H9 (cell line): ENCODE measurements at regions not wholly inside any gene's neighbourhood (a gene's known extent, or its start where the extent isn't known, plus 50 kb on each side); places are given as distances from the start of the nearest gene placed in this dataset.

Experiments used
- DNase-seq: peaks from one replicate; pipeline ENCODE4 v3.0.0-alpha.2; 2017
- H2AFZ ChIP-seq: one replicate; pipeline ENCODE4 v1.6.1; 2013; ENCODE audit warnings: mild to moderate bottlenecking, low read length, control low read depth, moderate library complexity
- H2AK5ac ChIP-seq: 2 replicates; pipeline ENCODE4 v1.6.1; 2013; ENCODE audit warnings: low read length, control low read depth, mixed read lengths; ENCODE audit not compliant: insufficient read length
- H2BK120ac ChIP-seq: one replicate; pipeline ENCODE4 v1.6.1; 2013; ENCODE audit warnings: low read depth, mild to moderate bottlenecking, low read length, control low read depth, inconsistent platforms; ENCODE audit not compliant: poor library complexity, severe bottlenecking
- H2BK12ac ChIP-seq: 2 replicates; pipeline ENCODE4 v1.6.1; 2013; ENCODE audit warnings: low read length, control low read depth, mixed read lengths, low read depth; ENCODE audit not compliant: insufficient read length
- H2BK15ac ChIP-seq: 2 replicates; pipeline ENCODE4 v1.6.1; 2013; ENCODE audit warnings: low read depth, low read length, control low read depth
- H2BK20ac ChIP-seq: one replicate; pipeline ENCODE4 v1.6.1; 2013; ENCODE audit warnings: low read depth, mild to moderate bottlenecking, low read length, control low read depth, inconsistent platforms; ENCODE audit not compliant: poor library complexity, severe bottlenecking
- H2BK5ac ChIP-seq: 2 replicates; pipeline ENCODE4 v1.6.1; 2013; ENCODE audit warnings: low read length, control low read depth, mixed read lengths; ENCODE audit not compliant: insufficient read length
- H3K14ac ChIP-seq: 2 replicates; pipeline ENCODE4 v1.6.1; 2013; ENCODE audit warnings: low read length, control low read depth; ENCODE audit not compliant: insufficient read depth
- H3K18ac ChIP-seq: 2 replicates; pipeline ENCODE4 v1.6.1; 2013; ENCODE audit warnings: low read depth, mild to moderate bottlenecking, mixed read lengths, low read length, control low read depth; ENCODE audit not compliant: insufficient read length
- H3K23ac ChIP-seq: 2 replicates; pipeline ENCODE4 v1.6.1; 2013; ENCODE audit warnings: low read length, control low read depth, mixed read lengths, low read depth; ENCODE audit not compliant: insufficient read length
- H3K23me2 ChIP-seq: 2 replicates; pipeline ENCODE4 v1.6.1; 2013; ENCODE audit warnings: low read depth, mild to moderate bottlenecking, mixed read lengths, low read length, control low read depth; ENCODE audit not compliant: insufficient read length, poor library complexity, severe bottlenecking
- H3K27ac ChIP-seq: 2 replicates; pipeline ENCODE4 v1.5.1; 2013; ENCODE audit warnings: low read length, control low read depth, mixed read lengths, low read depth; ENCODE audit not compliant: insufficient read length
- H3K27me3 ChIP-seq: 2 replicates; pipeline ENCODE4 v1.6.1; 2013; ENCODE audit warnings: low read length, control low read depth, inconsistent platforms; ENCODE audit not compliant: insufficient read depth
- H3K4ac ChIP-seq: 2 replicates; pipeline ENCODE4 v1.6.1; 2013; ENCODE audit warnings: low read depth, mild to moderate bottlenecking, control low read depth, inconsistent platforms, low read length, moderate library complexity
- H3K4me1 ChIP-seq: 2 replicates; pipeline ENCODE4 v1.6.1; 2013; ENCODE audit warnings: low read length, control low read depth, inconsistent platforms; ENCODE audit not compliant: insufficient read depth
- H3K4me2 ChIP-seq: 2 replicates; pipeline ENCODE4 v1.6.1; 2013; ENCODE audit warnings: low read length, control low read depth, mixed read lengths; ENCODE audit not compliant: insufficient read length, insufficient read depth
- H3K56ac ChIP-seq: 2 replicates; pipeline ENCODE4 v1.6.1; 2013; ENCODE audit warnings: low read depth, mild to moderate bottlenecking, mixed read lengths, low read length, control low read depth; ENCODE audit not compliant: insufficient read length
- H3K79me1 ChIP-seq: 2 replicates; pipeline ENCODE4 v1.6.1; 2013; ENCODE audit warnings: low read depth, mild to moderate bottlenecking, moderate library complexity, low read length, control low read depth, inconsistent platforms; ENCODE audit not compliant: insufficient read depth, poor library complexity, severe bottlenecking
- H3K79me2 ChIP-seq: 2 replicates; pipeline ENCODE4 v1.6.1; 2013; ENCODE audit warnings: low read length, control low read depth, inconsistent platforms; ENCODE audit not compliant: insufficient read depth
- H3K9ac ChIP-seq: 2 replicates; pipeline ENCODE4 v1.6.1; 2013; ENCODE audit warnings: low read length, control low read depth, mixed read lengths; ENCODE audit not compliant: insufficient read length; ENCODE audit errors: extremely low read depth
- H3K9me3 ChIP-seq: one replicate; pipeline ENCODE4 v1.6.1; 2013; ENCODE audit warnings: low read depth, low read length, inconsistent platforms; ENCODE audit not compliant: control insufficient read depth
- H3T11ph ChIP-seq: one replicate; pipeline ENCODE4 v1.6.1; 2013; ENCODE audit warnings: mild to moderate bottlenecking, low read length, control low read depth, inconsistent platforms
- H4K20me1 ChIP-seq: one replicate; pipeline ENCODE4 v1.6.1; 2013; ENCODE audit not compliant: control insufficient read depth, insufficient read length, insufficient read depth
- H4K5ac ChIP-seq: 2 replicates; pipeline ENCODE4 v1.6.1; 2013; ENCODE audit warnings: low read depth, mild to moderate bottlenecking, mixed read lengths, low read length, control low read depth; ENCODE audit not compliant: insufficient read length
- H4K8ac ChIP-seq: replicated peaks from 2 replicates; pipeline ENCODE4 v1.6.1; 2013; ENCODE audit warnings: low read length, control low read depth, mixed read lengths, low read depth; ENCODE audit not compliant: insufficient read length
- H4K91ac ChIP-seq: 2 replicates; pipeline ENCODE4 v1.6.1; 2013; ENCODE audit warnings: low read depth, mild to moderate bottlenecking, moderate library complexity, mixed read lengths, low read length, control low read depth; ENCODE audit not compliant: insufficient read length
- H3K27ac Mint-ChIP-seq, 3 experiments: 2 replicates in 2 of 3; 3 replicates in 1 of 3; pipeline ENCODE4 v1.8.0; 2020 to 2021; ENCODE audit warnings: mixed read lengths in 3 of 3, mild to moderate bottlenecking in 1 of 3, moderate library complexity in 1 of 3
- H3K27me3 Mint-ChIP-seq: 2 replicates; pipeline ENCODE4 v1.8.0; 2021; ENCODE audit warnings: low read depth, mild to moderate bottlenecking, moderate library complexity, mixed read lengths
- H3K36me3 Mint-ChIP-seq, 3 experiments: 2 replicates in 2 of 3; 3 replicates in 1 of 3; pipeline ENCODE4 v1.8.0; 2020 to 2021; ENCODE audit warnings: low read depth in 3 of 3, mixed read lengths in 3 of 3; ENCODE audit not compliant: insufficient read depth in 1 of 3
- H3K4me1 Mint-ChIP-seq, 2 experiments: 2 replicates each; pipeline ENCODE4 v1.8.0; 2020; ENCODE audit warnings: mixed read lengths in 2 of 2
- H3K4me3 Mint-ChIP-seq, 2 experiments: 2 replicates in 1 of 2; 3 replicates in 1 of 2; pipeline ENCODE4 v1.8.0; 2020 to 2021; ENCODE audit warnings: mild to moderate bottlenecking in 2 of 2, mixed read lengths in 2 of 2, moderate library complexity in 1 of 2
- H3K9me3 Mint-ChIP-seq, 2 experiments: 2 replicates in 1 of 2; 3 replicates in 1 of 2; pipeline ENCODE4 v1.8.0; 2020; ENCODE audit warnings: mild to moderate bottlenecking in 2 of 2, mixed read lengths in 2 of 2, moderate library complexity in 1 of 2
- WGBS: extraction: QIAGEN DNeasy Blood & Tissue Kit; methylation state at CpG from one replicate; pipeline ENCODE4 v1.1.7; 2013; ENCODE audit warnings: missing lambda C conversion rate, low lambda C conversion rate, mixed read lengths; ENCODE audit not compliant: insufficient read length; ENCODE audit errors: extremely low coverage; 5-methylcytosine and 5-hydroxymethylcytosine counted together
- TF ChIP-seq, protein P1 (sequence below): fragments of 200-600 bp; sonication (generic); conservative IDR thresholded peaks from 3 replicates; pipeline ENCODE4 v1.8.0; 2021; ENCODE audit warnings: antibody characterized with exemption, mild to moderate bottlenecking

DNA sequence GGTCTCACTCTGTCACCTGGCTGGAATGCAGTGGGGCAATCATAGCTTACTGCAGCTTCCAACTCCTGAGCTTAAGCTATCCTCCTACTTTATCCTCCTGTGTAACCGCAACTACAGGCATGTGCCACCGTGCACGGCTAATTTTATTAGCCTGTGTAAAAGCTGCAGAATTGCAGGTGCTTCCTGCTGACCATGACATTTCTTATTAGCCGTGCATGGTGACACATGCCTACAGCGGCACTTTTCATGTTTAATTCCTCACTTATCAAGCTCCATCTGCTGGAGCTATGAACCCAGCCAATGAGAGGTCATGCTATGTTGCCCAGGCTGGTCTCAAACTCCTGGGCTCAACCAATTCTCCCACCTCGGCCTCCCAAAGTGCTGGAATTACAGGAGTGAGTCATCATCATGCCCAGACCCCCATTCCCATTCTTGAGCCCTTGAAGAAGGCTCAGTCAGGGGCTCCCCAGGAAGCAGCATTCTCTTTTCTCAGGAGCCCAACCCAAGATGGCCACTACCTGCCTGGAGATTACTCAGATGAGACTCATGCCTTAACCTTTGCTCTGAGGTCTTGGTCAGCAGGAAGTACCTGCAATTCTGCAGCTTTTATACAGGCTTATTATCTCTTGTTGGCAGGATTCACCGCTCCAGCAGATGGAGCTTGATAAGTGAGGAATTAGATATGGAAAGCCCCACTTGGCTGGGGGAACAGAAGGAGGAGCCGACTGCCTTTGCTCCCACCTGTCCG lies 503.2 kb downstream of the MED13L start:
- no CpG with 5 or more reads among the region's 9 CpGs for WGBS
- H2BK120ac ChIP-seq = no peak overlapping the region
- H2AFZ ChIP-seq = no peak overlapping the region
- H2BK15ac ChIP-seq = no peak overlapping the region
- H2BK5ac ChIP-seq = no peak overlapping the region
- no peak overlapping the region for H3K18ac ChIP-seq
- H3K36me3 Mint-ChIP-seq = no peaks in the 10 kb centered on the region
- H4K5ac ChIP-seq = no peak overlapping the region
- no peak overlapping the region for H4K91ac ChIP-seq
- no peaks in the 10 kb centered on the region for H3K9me3 ChIP-seq
- no peak for DNase-seq
- no peak overlapping the region for H3K14ac ChIP-seq
- no peak overlapping the region for H2BK12ac ChIP-seq
- H4K20me1 ChIP-seq = no peaks in the 10 kb centered on the region
- H2AK5ac ChIP-seq = no peak overlapping the region
- H3K27me3 Mint-ChIP-seq = peaks cover 5% of the 10 kb centered on the region
- no peak overlapping the region for H3K27ac ChIP-seq
- TF ChIP-seq, protein P1, sequence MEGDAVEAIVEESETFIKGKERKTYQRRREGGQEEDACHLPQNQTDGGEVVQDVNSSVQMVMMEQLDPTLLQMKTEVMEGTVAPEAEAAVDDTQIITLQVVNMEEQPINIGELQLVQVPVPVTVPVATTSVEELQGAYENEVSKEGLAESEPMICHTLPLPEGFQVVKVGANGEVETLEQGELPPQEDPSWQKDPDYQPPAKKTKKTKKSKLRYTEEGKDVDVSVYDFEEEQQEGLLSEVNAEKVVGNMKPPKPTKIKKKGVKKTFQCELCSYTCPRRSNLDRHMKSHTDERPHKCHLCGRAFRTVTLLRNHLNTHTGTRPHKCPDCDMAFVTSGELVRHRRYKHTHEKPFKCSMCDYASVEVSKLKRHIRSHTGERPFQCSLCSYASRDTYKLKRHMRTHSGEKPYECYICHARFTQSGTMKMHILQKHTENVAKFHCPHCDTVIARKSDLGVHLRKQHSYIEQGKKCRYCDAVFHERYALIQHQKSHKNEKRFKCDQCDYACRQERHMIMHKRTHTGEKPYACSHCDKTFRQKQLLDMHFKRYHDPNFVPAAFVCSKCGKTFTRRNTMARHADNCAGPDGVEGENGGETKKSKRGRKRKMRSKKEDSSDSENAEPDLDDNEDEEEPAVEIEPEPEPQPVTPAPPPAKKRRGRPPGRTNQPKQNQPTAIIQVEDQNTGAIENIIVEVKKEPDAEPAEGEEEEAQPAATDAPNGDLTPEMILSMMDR = no peak
- peaks cover 0 to 7% of the 10 kb centered on the region in 2 experiments; a peak in 3 of 5 replicates for H3K9me3 Mint-ChIP-seq
- no peak overlapping the region for H3K23ac ChIP-seq
- H3K9ac ChIP-seq = no peak overlapping the region
- H3K79me2 ChIP-seq = no peaks in the 10 kb centered on the region
- H3K23me2 ChIP-seq = no peaks in the 10 kb centered on the region
- H4K8ac ChIP-seq = no peak overlapping the region
- no peak overlapping the region for H3K27ac Mint-ChIP-seq
- no peak overlapping the region for H3K4me2 ChIP-seq
- no peak overlapping the region for H3K56ac ChIP-seq
- H2BK20ac ChIP-seq = no peak overlapping the region
- peaks cover 0 to under 1% of the 10 kb centered on the region in 2 experiments; a peak in 2 of 4 replicates for H3K4me1 Mint-ChIP-seq
- H3K79me1 ChIP-seq = no peaks in the 10 kb centered on the region
- no peaks in the 10 kb centered on the region for H3K4me1 ChIP-seq
- no peak overlapping the region for H3T11ph ChIP-seq
- H3K27me3 ChIP-seq = no peaks in the 10 kb centered on the region
- no peak overlapping the region for H3K4ac ChIP-seq
- H3K4me3 Mint-ChIP-seq = no peak overlapping the region
